ENCODE measurements at regions not wholly inside any gene's neighbourhood (a gene's known extent, or its start where the extent isn't known, plus 50 kb on each side); places are given as distances from the start of the nearest gene placed in this dataset.
"Not testable (repeated sequence)": the region's sequence is repeated elsewhere in the genome, so short reads cannot be mapped to it uniquely, and the experiment has no call there.

GRCh38 chr10:3874990-3875841 lies 90.2 kb upstream of the KLF6 start:
- Mint-ChIP-seq H3K4me1 (ENCODE audit: low read depth) (peaks cover 47% of the 10 kb centered on the region), H3K27ac (peak overlapping the region; percentile 74), H3K36me3 (ENCODE audit: low read depth) (no peaks in the 10 kb centered on the region), H3K9me3 (no peaks in the 10 kb centered on the region), H3K4me3 (no peak overlapping the region), H3K27me3 (no peaks in the 10 kb centered on the region)
- intact Hi-C loops (cut with micrococcal nuclease) = loop anchor here (2.0 to 5.0 kb wide), 2 partner anchors 46 to 897 kb away; no protein-coding TSS in a partner anchor

- H3K27ac Mint-ChIP-seq = peak overlapping the region; percentile 74
- not testable (repeated sequence) for H3K36me3 Mint-ChIP-seq (ENCODE audit: low read depth); H3K4me3 Mint-ChIP-seq; H3K27me3 Mint-ChIP-seq; H3K9me3 Mint-ChIP-seq
- peaks cover 50% of the 10 kb centered on the region for H3K4me1 Mint-ChIP-seq (ENCODE audit: low read depth)
- intact Hi-C loops (cut with micrococcal nuclease) = loop anchor here (2.0 kb wide), 1 partner anchor 46 kb away; no protein-coding TSS in a partner anchor
Observed at GRCh38 chr10:3874610-3874989, 89.6 kb upstream of the KLF6 start.

- Mint-ChIP-seq H3K9me3 (no peaks in the 10 kb centered on the region), H3K4me3 (no peak overlapping the region), H3K4me1 (ENCODE audit: low read depth) (peaks cover 57% of the 10 kb centered on the region)
Observed at GRCh38 chr10:3873728-3874461, 88.9 kb upstream of the KLF6 start.

GRCh38 chr10:3872712-3873329 lies 87.8 kb upstream of the KLF6 start:
- no peaks in the 10 kb centered on the region for H3K36me3 Mint-ChIP-seq (ENCODE audit: low read depth)

More at GRCh38 chr10:3873728-3874461, 88.9 kb upstream of the KLF6 start:
- H3K27me3 Mint-ChIP-seq = no peaks in the 10 kb centered on the region
- intact Hi-C loops (cut with micrococcal nuclease) = loop anchor here (1.0 to 2.0 kb wide), 3 partner anchors 45 to 89 kb away; partner anchors contain the start of gene KLF6
- H3K36me3 Mint-ChIP-seq (ENCODE audit: low read depth) = no peaks in the 10 kb centered on the region
- H3K27ac Mint-ChIP-seq = peak overlapping the region; percentile 74

DNA sequence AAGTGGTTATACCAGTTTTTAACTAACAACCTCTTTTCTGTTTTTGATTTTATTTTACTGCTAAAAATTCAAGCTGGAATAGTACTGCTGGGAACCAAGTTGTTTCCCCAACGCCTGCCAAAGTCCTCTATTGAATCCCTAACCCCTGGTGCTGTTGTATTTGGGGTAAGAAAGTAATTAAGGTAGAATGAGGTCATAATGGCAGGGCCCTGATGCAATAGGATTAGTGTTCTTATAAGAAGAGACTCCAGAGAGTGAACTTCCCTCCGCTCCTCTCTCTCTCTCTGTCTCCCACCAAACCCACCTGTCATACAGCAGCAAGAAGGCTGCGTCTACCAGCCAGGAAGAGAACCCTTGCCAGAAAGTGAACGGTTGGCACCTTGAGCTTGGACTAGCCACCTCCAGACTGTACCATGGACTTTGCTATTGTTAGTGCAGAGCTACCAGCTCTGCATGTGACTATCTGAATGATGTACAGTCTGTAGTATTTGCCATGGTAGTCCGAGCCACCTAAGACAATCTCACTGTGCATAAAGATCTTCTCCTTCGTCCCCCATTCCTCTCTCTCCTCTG lies 86.5 kb upstream of the KLF6 start:
- no peak overlapping the region for H3K4me3 Mint-ChIP-seq
- intact Hi-C loops (cut with micrococcal nuclease) = no loop called here
- peaks cover 69% of the 10 kb centered on the region for H3K4me1 Mint-ChIP-seq (ENCODE audit: low read depth)
- H3K9me3 Mint-ChIP-seq = no peaks in the 10 kb centered on the region
- no peaks in the 10 kb centered on the region for H3K27me3 Mint-ChIP-seq
- H3K36me3 Mint-ChIP-seq (ENCODE audit: low read depth) = no peaks in the 10 kb centered on the region
- H3K27ac Mint-ChIP-seq = peak overlapping the region; percentile 74

More at GRCh38 chr10:3872712-3873329, 87.8 kb upstream of the KLF6 start:
- intact Hi-C loops (cut with micrococcal nuclease) = loop anchor here (1.0 to 2.0 kb wide), 2 partner anchors 68 to 88 kb away; partner anchors contain the start of gene KLF6
- peaks cover 65% of the 10 kb centered on the region for H3K4me1 Mint-ChIP-seq (ENCODE audit: low read depth)
- no peak overlapping the region for H3K4me3 Mint-ChIP-seq
- H3K9me3 Mint-ChIP-seq = no peaks in the 10 kb centered on the region
- H3K27me3 Mint-ChIP-seq = no peaks in the 10 kb centered on the region
- H3K27ac Mint-ChIP-seq = peak overlapping the region; percentile 74

- intact Hi-C loops (cut with micrococcal nuclease) = no loop called here
- no peak overlapping the region for H3K4me3 Mint-ChIP-seq
- H3K27me3 Mint-ChIP-seq = no peaks in the 10 kb centered on the region
- peaks cover 59% of the 10 kb centered on the region for H3K4me1 Mint-ChIP-seq (ENCODE audit: low read depth)
- peak overlapping the region; percentile 61 for H3K27ac Mint-ChIP-seq
- no peaks in the 10 kb centered on the region for H3K36me3 Mint-ChIP-seq (ENCODE audit: low read depth)
- no peaks in the 10 kb centered on the region for H3K9me3 Mint-ChIP-seq
Observed at GRCh38 chr10:3869036-3869435, 84.0 kb upstream of the KLF6 start.

- H3K27me3 Mint-ChIP-seq = no peaks in the 10 kb centered on the region
- H3K36me3 Mint-ChIP-seq (ENCODE audit: low read depth) = no peaks in the 10 kb centered on the region
- H3K27ac Mint-ChIP-seq = peak overlapping the region; percentile 61
- H3K4me3 Mint-ChIP-seq = no peak overlapping the region
- intact Hi-C loops (cut with micrococcal nuclease) = no loop called here
- no peaks in the 10 kb centered on the region for H3K9me3 Mint-ChIP-seq
- H3K4me1 Mint-ChIP-seq (ENCODE audit: low read depth) = peaks cover 58% of the 10 kb centered on the region
Observed at GRCh38 chr10:3868271-3868664, 83.3 kb upstream of the KLF6 start.

DNA sequence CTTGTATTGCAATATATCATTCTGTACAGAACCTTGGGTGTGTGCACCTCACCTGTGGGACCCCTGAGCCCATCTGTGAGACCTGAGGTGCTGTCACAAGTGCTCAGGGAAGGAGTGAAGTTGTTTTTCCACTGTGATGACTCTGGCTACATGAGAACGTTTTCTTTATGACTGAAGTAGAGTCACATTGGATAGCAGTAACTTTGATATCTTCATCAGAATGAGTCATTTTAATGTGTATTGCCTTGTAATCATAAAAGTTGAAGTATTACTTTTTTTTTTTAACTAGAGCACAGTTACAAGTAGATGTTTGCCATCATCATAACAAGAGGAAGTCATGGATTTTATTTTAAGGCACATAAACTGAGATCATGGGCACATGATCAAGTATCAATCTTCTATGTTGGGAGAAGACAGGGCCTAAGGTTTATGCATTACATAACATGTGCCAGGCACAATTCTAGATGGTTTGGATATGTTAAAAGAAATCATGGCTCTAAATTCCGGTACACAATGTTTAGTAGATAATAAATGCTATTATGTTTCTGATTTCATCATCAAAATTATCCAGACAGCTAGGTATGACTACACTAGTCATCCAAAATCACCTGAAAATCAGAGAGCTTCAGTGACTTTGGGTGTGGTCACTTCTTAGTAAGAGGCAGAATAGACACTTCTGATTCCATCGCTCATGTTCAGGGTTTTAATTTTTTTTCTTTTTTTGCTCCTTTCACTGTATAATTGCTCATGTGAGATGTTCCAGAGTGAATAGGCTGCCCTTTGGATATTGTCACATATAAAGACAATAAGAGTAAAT lies 82.7 kb upstream of the KLF6 start:
- H3K4me3 Mint-ChIP-seq = no peak overlapping the region
- H3K9me3 Mint-ChIP-seq = no peaks in the 10 kb centered on the region
- H3K27me3 Mint-ChIP-seq = no peaks in the 10 kb centered on the region
- peaks cover 52% of the 10 kb centered on the region for H3K4me1 Mint-ChIP-seq (ENCODE audit: low read depth)
- intact Hi-C loops (cut with micrococcal nuclease) = loop anchor here (2.0 kb wide), 1 partner anchor 15 kb away; no protein-coding TSS in a partner anchor
- H3K27ac Mint-ChIP-seq = peak overlapping the region; percentile 61
- no peaks in the 10 kb centered on the region for H3K36me3 Mint-ChIP-seq (ENCODE audit: low read depth)

DNA sequence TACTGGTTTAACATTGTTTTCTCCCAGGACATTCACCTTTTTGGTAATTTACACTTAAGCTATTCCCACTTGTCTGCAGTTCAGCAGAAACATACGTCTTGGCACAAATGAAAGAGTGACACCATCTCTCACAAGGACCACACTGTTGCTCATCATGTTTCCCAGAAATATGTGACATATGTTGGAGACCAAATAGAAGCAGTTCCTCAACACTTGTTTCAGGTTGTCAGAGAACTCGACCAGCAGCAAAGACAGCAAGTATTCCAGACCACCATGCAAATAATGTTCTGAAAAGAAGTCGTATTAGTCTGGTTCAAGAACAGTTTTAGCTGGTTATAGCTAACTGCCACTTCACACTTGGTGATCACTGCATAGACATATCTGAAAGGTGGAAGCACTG lies 81.3 kb upstream of the KLF6 start:
- intact Hi-C loops (cut with micrococcal nuclease) = loop anchor here (2.0 kb wide), 1 partner anchor 14 kb away; no protein-coding TSS in a partner anchor
- Mint-ChIP-seq H3K36me3 (ENCODE audit: low read depth) (no peaks in the 10 kb centered on the region), H3K4me1 (ENCODE audit: low read depth) (peaks cover 51% of the 10 kb centered on the region), H3K9me3 (no peaks in the 10 kb centered on the region), H3K4me3 (no peak overlapping the region), H3K27me3 (no peaks in the 10 kb centered on the region), H3K27ac (peak overlapping the region; percentile 29)

- intact Hi-C loops (cut with micrococcal nuclease) = no loop called here
- H3K4me1 Mint-ChIP-seq (ENCODE audit: low read depth) = peaks cover 57% of the 10 kb centered on the region
- H3K4me3 Mint-ChIP-seq = no peak overlapping the region
- no peaks in the 10 kb centered on the region for H3K36me3 Mint-ChIP-seq (ENCODE audit: low read depth)
- no peaks in the 10 kb centered on the region for H3K27me3 Mint-ChIP-seq
- no peak overlapping the region for H3K27ac Mint-ChIP-seq
- H3K9me3 Mint-ChIP-seq = no peaks in the 10 kb centered on the region
Observed at GRCh38 chr10:3865565-3865964, 80.6 kb upstream of the KLF6 start.

DNA sequence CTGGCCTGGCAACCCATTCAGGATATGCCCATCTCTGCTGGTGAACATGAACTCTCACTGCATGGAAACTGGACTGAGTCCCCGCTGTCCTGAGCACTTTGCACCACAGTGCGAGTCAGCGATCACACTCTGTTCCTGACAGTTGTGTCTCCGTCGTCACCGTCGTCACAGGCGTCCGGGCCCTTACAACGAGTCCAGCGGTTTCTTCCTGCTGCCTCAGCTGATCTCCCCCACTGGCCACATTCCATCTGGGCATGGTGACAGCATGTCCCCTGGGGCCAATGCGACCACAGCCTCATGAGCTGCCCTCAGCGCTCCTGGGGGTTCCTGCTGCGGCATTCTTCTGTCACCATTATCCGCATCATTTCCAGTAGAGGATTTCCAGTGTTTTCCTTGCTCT lies 76.8 kb upstream of the KLF6 start:
- H3K27ac Mint-ChIP-seq = peak overlapping the region; percentile 59
- no peaks in the 10 kb centered on the region for H3K36me3 Mint-ChIP-seq (ENCODE audit: low read depth)
- no peaks in the 10 kb centered on the region for H3K9me3 Mint-ChIP-seq
- H3K4me3 Mint-ChIP-seq = no peak overlapping the region
- intact Hi-C loops (cut with micrococcal nuclease) = no loop called here
- no peaks in the 10 kb centered on the region for H3K27me3 Mint-ChIP-seq
- H3K4me1 Mint-ChIP-seq (ENCODE audit: low read depth) = peaks cover 31% of the 10 kb centered on the region

DNA sequence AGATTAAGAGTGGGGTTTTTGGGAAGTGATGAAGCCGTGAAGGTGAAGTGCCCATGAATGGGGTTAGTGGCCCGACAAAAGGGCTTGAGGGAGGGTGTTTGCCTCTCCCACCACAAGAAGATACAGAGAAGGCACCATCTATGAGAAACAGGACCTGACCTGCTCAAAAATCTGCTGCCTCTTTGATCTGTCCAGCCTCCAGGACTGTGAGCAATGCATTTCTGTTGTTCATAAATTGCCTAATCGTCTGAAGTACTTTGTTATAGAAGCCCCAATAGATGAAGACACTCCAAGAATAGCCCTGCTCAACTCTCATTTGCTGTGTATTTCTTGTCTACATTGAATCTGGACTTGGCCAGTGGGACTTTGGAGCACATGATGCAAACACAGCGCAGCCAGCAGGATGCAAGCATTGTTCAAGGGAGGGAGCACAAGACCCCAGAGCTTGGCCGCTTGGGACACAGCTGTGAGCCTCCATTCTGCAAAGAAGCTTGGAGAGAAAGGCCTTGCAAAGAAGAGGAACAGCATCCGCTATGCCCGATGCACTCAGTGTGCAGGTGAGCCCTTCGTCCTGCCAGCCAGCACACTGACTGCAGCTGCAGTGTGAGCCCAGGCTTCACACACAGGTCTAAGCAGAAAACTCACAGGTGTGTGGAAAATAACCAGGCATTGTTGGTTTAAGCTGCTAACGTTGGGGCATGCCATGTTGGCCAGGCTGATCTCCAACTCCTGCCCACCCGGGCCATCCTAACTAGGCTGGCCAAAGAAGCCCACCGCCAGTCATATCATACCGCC lies 73.2 kb upstream of the KLF6 start:
- H3K27ac Mint-ChIP-seq = no peak overlapping the region
- no peak overlapping the region for H3K4me3 Mint-ChIP-seq
- intact Hi-C loops (cut with micrococcal nuclease) = no loop called here
- no peaks in the 10 kb centered on the region for H3K36me3 Mint-ChIP-seq (ENCODE audit: low read depth)
- peaks cover 33% of the 10 kb centered on the region for H3K4me1 Mint-ChIP-seq (ENCODE audit: low read depth)
- no peaks in the 10 kb centered on the region for H3K9me3 Mint-ChIP-seq
- H3K27me3 Mint-ChIP-seq = no peaks in the 10 kb centered on the region
